RPMI7951 (cell line): ENCODE measurements at regions not wholly inside any gene's neighbourhood (a gene's known extent, or its start where the extent isn't known, plus 50 kb on each side); places are given as distances from the start of the nearest gene placed in this dataset.

Experiments used
- DNase-seq: peaks from one replicate; pipeline ENCODE4 v3.0.0-alpha.2; 2012; ENCODE audit warnings: low read depth

GRCh38 chr22:20637750-20638506 is 130.5 kb downstream of the MED15 start:
- no peak for DNase-seq

GRCh38 chr22:20638507-20638870 is 131.1 kb downstream of the MED15 start:
- DNase-seq, result no peak

GRCh38 chr22:20639343-20639742 is 131.9 kb downstream of the MED15 start:
- DNase-seq, result no peak

DNA sequence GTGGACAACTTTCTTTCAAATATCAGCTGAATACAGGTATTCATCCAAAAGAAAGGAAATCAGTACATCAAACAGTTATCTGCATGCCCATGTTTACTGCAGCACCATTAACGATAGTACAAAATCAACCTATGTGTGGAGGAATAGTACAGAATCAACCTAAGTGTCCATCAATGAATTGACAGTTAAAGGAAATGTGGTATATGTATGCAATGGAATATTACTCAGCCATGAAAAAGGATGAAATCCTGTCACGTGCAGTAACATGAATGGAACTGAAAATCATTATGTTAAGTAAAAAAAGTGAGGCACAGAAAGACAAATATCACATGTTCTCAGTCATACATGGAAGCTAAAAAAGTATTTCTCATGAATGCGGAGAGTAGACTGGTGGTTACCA is 132.3 kb downstream of the MED15 start:
- no peak for DNase-seq

DNA sequence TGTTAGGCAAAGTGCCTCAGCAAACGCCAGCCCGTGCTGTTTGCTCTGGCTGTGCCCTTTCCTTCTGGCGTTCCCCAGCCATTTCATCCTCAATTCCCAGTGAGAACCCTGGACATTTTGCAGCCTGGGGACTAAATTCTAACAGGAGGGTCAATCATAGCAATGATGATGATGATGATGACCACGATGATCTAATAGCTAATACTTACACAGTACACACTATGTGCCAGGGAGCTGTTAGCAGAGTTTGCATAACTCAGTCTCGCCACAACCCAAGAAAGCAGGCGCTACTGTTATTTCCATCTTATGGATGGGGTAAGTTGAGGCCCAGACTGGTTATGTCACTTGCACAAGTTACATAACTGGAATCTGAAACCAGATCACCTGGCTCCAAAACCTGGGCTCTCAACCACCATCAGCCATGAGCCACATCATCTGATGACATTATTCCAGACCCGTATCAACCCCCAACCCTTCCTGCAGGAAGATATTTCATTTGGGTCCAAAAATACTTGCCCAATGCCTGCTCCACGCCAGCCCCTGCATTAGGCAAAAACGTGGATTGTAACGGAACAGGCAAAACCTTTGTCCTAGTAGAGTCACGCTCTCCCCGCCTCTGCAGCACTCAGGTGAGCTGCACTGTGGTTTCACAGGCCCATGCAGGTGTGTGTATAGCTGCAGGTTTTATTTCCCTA is 132.6 kb upstream of the SERPIND1 start:
- no peak for DNase-seq

GRCh38 chr22:20641919-20642579 is 131.9 kb upstream of the SERPIND1 start:
- no peak for DNase-seq

DNA sequence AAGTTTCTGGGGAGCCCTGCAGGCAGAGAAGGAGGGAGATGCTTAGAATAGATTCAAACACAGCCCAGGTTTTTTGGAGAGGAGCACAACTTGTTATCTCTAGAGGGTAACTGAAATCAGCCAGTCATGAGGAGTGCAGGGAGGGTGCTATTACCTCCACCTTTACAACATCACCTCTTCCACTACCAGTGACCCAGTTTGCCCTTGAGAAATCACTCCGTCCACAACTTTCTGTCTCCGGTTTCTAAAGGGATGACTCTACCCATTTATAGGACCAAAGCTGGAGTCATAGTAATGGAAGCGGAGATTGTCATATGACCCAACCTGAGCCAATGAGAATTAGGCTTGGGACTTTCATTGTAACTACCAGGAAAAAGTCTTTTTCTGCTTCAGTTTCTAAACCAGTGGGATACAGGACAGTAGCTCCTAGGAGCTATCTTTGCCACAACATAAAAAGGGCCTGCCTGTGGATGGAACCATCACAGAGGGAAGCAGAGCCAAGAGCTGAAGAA is 131.2 kb upstream of the SERPIND1 start:
- no peak for DNase-seq

DNA sequence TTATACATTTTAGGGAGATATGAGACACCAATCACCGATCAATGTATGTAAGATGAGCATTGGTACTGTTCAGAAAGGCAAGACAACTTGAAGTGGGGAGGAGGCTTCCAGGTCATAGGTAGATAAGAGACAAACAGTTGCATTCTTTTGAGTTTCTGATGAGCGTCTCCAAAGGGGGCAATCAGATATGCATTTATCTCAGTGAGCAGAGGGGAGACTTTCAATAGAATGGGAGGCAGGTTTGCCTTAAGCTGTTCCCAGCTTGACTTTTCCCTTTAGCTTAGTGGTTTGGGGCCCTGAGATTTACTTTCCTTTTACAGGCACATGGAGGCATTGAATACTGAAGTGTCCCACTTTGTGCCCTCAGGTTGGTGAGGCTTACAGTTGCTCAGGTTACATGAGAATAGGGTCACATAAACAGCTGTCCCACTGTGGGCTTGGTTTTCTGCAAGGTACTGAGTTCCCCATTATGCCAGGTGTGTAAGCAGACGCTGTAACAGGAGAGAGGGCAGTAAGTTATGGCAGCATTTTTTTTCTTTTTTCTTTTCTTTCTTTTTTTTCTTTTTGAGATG is 129.8 kb upstream of the SERPIND1 start:
- DNase-seq, result no peak

DNA sequence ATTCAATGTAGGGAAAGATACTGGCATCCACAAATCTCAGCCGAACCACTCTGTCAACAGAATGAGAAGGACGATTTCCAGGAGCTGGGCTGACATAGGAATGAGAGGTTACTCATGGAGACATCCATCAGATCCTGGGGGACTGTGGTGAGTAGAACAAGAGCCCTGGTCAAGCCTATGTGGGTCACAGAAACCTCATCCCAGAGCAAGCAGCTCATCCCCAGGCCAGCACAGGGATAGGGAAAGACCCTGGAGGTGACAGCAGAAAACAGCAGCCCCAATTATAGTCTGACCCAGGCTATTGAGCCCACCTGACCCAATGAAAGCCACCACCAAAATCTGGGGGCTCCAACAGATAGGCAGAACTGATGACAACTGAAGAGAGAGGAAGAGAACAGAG is 128.0 kb upstream of the SERPIND1 start:
- DNase-seq, result no peak

DNA sequence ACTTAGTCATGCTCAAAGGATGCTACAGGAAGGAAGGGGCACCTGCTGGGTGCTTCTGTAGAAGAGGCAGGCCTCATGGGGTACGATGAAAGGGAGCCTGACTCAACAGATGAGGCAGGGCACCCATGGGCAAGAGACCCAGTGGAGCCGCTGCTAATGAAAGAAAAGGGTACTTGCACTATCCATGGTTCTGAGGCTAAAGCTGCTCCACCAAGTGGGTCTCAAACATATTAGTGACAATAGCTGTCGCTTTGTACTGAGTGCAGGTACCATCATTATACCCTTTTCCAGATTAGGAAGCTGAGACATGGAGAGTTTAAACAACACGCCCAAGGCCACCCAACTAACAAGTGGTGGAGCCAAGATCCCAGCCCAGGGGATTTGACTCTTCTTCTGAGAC is 127.5 kb upstream of the SERPIND1 start:
- no peak for DNase-seq

GRCh38 chr22:20646906-20647305 is 127.0 kb upstream of the SERPIND1 start:
- DNase-seq, result no peak

DNA sequence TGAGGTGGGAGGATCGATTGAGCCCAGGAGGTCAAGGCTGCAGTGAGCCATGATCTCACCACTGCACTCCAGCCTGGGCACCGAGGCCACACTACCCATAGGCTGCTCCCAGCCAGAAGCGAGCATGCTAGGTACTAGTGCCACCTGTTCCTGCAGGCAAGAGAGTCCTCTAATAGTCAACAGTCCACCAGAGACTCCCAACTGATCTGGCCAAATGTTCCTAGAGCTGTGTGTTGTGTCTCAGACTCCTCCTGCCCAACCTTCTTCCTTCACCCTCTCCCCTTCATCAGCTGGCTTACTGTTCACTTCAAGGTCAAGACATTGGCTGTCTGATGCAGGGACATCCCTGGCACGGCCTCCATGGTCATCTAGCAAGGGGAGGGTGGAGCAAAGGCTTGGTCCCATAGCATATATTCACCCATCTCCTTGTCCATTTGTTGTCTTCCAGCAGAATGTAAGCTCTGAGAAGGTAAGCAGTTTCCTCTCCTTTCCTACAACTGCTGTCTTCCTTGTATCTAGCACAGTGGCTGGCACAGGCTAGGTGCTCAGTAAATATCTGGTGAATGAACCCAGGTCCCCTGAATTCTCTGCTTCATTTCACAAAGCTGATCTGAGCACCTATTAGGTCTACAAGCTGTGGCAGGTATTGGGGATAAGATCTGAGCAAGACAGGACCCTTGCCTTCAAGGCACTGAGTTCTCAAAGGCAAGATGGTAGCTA is 126.2 kb upstream of the SERPIND1 start:
- DNase-seq, result no peak

DNA sequence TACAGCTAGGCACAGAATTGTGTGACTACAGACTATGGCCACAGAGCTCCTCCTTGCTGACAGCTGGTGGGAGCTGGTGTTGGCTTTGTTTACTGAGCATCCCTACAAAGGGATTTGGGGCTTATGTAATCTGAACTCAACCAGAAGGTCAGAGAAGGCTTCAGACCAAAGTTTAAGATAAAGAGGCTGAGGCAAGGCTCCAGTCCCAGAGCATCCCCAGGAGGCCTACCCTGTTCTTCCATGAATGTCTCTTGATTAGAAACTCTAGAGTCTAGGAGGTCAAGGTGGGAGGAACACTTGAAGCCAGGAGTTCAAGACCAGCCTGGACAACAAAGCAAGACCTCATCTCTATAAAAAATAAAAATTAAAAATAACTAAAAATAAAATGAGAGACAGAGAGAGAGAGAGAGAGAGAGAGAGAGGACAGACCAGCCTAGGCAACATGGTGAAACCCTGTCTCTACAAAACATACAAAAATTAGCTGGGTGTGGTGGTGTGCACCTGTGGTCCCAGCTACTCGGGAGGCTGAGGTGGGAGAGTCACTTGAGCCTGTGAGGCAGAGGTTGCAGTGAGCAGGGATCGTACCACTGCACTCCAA is 125.5 kb upstream of the SERPIND1 start:
- DNase-seq, result no peak

GRCh38 chr22:20650294-20651207 is 123.4 kb upstream of the SERPIND1 start:
- no peak for DNase-seq

DNA sequence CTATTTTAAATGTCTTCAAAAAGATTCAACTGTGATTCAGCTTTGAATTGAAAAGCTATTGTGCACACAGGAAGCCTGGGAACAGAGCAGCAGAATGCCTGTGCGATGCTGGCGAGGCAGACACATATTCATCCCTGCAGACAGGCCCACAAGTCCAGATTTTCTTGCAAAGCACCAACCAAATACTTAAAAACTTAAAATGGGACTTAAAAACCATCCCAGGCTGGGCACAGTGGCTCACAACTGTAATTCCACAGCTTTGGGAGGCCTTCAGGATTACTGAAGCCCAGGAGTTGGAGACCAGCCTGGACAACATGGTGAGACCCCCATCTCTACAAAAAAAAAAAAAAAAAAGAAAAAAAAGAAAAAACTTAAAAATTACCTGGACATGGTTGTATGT is 122.6 kb upstream of the SERPIND1 start:
- no peak for DNase-seq

GRCh38 chr22:20652130-20652529 is 121.8 kb upstream of the SERPIND1 start:
- DNase-seq, result no peak

DNA sequence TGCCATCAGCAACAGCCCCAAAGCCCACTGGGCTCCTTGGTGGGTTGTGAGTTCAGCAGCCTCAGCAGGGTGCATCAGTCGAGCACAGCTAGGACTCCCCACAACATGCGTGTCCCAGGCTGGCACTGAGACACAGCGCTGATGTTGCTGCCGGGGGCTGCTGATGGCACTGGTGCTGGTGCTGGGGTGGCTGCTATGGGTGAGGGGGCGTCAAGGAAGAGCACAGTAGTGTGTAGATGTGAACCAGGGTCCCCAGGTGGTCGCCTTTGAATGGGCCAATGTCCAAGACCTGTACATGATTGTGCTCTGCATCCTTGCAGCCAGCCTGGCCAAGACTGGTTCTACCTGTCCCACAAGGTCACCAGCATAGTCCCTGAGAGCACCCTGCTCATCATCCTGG is 121.3 kb upstream of the SERPIND1 start:
- DNase-seq, result no peak

DNA sequence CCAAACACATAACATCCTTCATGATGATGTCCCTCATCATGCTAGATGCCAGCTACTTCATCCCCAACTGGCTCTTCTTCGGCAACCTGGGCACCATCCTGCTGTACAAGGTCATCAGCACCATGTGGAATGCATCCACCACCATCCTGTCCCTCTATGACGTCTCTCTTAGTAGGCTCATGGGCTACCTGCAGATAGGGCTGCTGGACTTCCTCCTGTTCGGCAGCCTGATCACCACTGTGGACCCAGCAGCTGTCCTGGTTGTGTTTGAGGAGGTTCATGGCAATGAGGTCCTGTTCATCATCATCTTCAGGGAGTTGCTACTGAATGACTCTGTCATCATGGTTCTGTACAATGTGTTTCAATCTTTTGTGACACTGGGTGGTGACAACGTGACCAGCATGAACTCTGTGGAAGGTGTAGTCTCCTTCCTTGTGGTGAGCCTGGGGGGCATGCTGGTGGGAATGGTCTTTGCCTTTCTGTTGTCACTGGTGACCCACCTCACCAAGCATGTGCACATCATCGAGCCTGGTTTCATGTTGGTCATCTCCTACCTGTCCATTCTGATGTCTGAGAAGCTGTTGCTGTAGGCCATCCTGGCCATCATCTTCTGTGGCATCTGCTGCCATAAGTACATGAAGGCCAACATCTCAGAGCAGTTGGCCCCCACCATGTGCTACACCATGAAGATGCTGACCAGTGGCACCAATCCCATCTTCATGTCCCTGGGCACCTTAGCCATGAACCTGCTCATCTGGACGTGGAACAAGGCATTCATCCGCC is 120.7 kb upstream of the SERPIND1 start:
- DNase-seq, result no peak

DNA sequence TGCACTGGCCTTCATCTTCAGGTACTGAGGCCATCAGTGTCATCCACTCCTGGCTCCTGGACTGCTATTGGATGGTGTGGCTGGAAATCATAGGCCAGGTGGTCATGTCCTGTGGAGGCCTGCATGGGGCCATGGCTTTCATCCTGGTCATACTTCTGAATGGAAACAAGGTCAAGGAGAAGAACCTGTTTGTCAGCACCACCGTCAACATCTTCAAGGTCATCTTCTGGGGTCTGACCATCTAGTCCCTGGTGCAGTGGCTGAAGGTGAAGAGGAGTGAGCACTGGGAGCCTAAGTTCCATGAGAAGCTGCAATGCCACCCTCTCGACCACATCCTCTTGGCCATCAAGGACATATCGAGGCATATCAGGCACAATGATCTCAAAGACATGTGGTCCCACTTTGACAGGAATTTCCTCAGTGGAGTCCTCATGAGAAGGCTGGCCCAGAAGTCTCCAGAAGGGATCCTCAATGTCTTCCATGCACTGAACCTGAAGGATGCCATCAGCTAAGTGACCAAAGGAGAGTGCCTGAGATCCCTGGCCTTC is 120.0 kb upstream of the SERPIND1 start:
- DNase-seq, result no peak
